ENCODE measurements at regions not wholly inside any gene's neighbourhood (a gene's known extent, or its start where the extent isn't known, plus 50 kb on each side); places are given as distances from the start of the nearest gene placed in this dataset.

GRCh38 chr18:68500556-68500955 is 214.4 kb downstream of the TMX3 start:
- H3K36me3 ChIP-seq (ENCODE audit: control insufficient read depth in 4 of 4, insufficient read depth in 3 of 4, low read depth in 1 of 4, low read length in 3 of 4): no peaks in the 10 kb centered on the region
- no peaks in the 10 kb centered on the region for H3K4me1 ChIP-seq (ENCODE audit: control insufficient read depth in 4 of 4, insufficient read depth in 4 of 4, low read length in 3 of 4)
- H3K27me3 ChIP-seq (ENCODE audit: control insufficient read depth in 4 of 4, insufficient read depth in 4 of 4, low read length in 3 of 4): peaks cover 0 to 6% (median 0%) of the 10 kb centered on the region in 4 donors
- TF ChIP-seq HNF4G (IDR thresholded peaks at IDR 0.05) (no peak), EGR1 (IDR thresholded peaks at IDR 0.05; ENCODE audit: low read depth in 2 of 2) (no peak), ATF3 (IDR thresholded peaks at IDR 0.05) (no peak), YY1 (IDR thresholded peaks at IDR 0.05) (no peak), ZBTB33 (IDR thresholded peaks at IDR 0.05) (no peak), RAD21 (IDR thresholded peaks at IDR 0.05) (no peak), GABPA (IDR thresholded peaks at IDR 0.05 in 1 of 2, conservative IDR thresholded peaks at IDR 0.05 in 1 of 2) (no peak), HNF4A (conservative IDR thresholded peaks at IDR 0.05) (no peak), FOXA2 (IDR thresholded peaks at IDR 0.05) (no peak), FOXA1 (IDR thresholded peaks at IDR 0.05) (no peak), NR2F2 (IDR thresholded peaks at IDR 0.05) (no peak), TAF1 (conservative IDR thresholded peaks at IDR 0.05) (no peak), JUND (IDR thresholded peaks at IDR 0.05) (no peak), CTCF (IDR thresholded peaks at IDR 0.05; ENCODE audit: low read depth, low read length, missing input control) (no peak), REST (IDR thresholded peaks at IDR 0.05) (no peak)
- WGBS: 75% methylated on average over 4 of the region's 4 CpGs
- DNase-seq (ENCODE audit: low spot score): no peak
- H3K9ac ChIP-seq (ENCODE audit: low read depth in 1 of 2, low read length in 2 of 2): no peak overlapping the region
- H3K27ac ChIP-seq (ENCODE audit: low read depth in 1 of 2, low read length in 2 of 2): no peak overlapping the region
- no peaks in the 10 kb centered on the region for H3K9me3 ChIP-seq (ENCODE audit: control insufficient read depth in 4 of 4, low read length in 3 of 4)
- no peak overlapping the region for H3K4me3 ChIP-seq (ENCODE audit: low read depth in 1 of 3, low read length in 3 of 3)

GRCh38 chr18:68499141-68499540 is 215.8 kb downstream of the TMX3 start:
- Histone ChIP-seq H3K27me3 (ENCODE audit: control insufficient read depth in 4 of 4, insufficient read depth in 4 of 4, low read length in 3 of 4) (peaks cover 0 to 3% (median 0%) of the 10 kb centered on the region in 4 donors), H3K36me3 (ENCODE audit: control insufficient read depth in 4 of 4, insufficient read depth in 3 of 4, low read depth in 1 of 4, low read length in 3 of 4) (no peaks in the 10 kb centered on the region), H3K27ac (ENCODE audit: low read depth in 1 of 2, low read length in 2 of 2) (no peak overlapping the region), H3K4me3 (ENCODE audit: low read depth in 1 of 3, low read length in 3 of 3) (no peak overlapping the region), H3K9ac (ENCODE audit: low read depth in 1 of 2, low read length in 2 of 2) (no peak overlapping the region), H3K9me3 (ENCODE audit: control insufficient read depth in 4 of 4, low read length in 3 of 4) (no peaks in the 10 kb centered on the region), H3K4me1 (ENCODE audit: control insufficient read depth in 4 of 4, insufficient read depth in 4 of 4, low read length in 3 of 4) (no peaks in the 10 kb centered on the region)
- no peak for DNase-seq (ENCODE audit: low spot score)
- WGBS: 78% methylated on average over 2 of the region's 2 CpGs
- TF ChIP-seq HNF4A (conservative IDR thresholded peaks at IDR 0.05) (no peak), CTCF (IDR thresholded peaks at IDR 0.05; ENCODE audit: low read depth, low read length, missing input control) (no peak), SP1 (IDR thresholded peaks at IDR 0.05) (no peak), HNF4G (IDR thresholded peaks at IDR 0.05) (no peak)

Measured in liver (tissue), 8 donors.